IgD-negative memory B cell (primary cell): ENCODE measurements at regions not wholly inside any gene's neighbourhood (a gene's known extent, or its start where the extent isn't known, plus 50 kb on each side); places are given as distances from the start of the nearest gene placed in this dataset.

Source experiments
- H3K27ac Mint-ChIP-seq, 3 donors: one replicate each; pipeline ENCODE4 v1.8.0; 2020 to 2022; ENCODE audit warnings: mild to moderate bottlenecking in 3 of 3, mixed read lengths in 3 of 3, moderate library complexity in 1 of 3
- H3K27me3 Mint-ChIP-seq: one replicate; pipeline ENCODE4 v1.8.0; 2021; ENCODE audit warnings: mixed read lengths
- H3K36me3 Mint-ChIP-seq: one replicate; pipeline ENCODE4 v1.8.0; 2020; ENCODE audit warnings: mild to moderate bottlenecking, mixed read lengths
- H3K4me1 Mint-ChIP-seq, 3 donors: one replicate each; pipeline ENCODE4 v1.8.0; 2020 to 2022; ENCODE audit warnings: mixed read lengths in 3 of 3, mild to moderate bottlenecking in 1 of 3
- H3K4me3 Mint-ChIP-seq, 4 donors: one replicate each; pipeline ENCODE4 v1.8.0; 2020 to 2022; ENCODE audit warnings: mild to moderate bottlenecking in 4 of 4, mixed read lengths in 4 of 4, moderate library complexity in 3 of 4
- H3K9me3 Mint-ChIP-seq, 3 donors: one replicate each; pipeline ENCODE4 v1.8.0; 2020 to 2021; ENCODE audit warnings: mixed read lengths in 3 of 3, mild to moderate bottlenecking in 1 of 3

DNA sequence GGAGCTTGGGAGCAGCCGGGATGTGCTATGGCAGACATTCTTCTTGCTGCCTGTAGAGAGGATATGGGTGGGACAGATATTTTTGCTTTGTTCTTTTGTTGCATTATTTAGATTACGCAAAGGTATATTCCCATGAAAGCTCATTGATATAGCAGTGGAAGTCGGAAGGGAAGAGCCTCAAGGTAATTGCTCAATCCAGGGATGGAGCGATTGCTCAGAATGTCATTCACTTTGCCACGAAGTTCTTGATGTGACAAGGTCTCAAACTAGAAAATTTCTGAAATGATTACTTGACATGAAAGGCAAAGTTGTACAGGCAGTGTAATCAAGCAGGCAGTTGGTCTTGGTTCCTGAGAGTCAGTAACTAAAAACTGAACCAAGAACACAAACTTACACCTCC is 615.6 kb upstream of the CDH4 start:
- Mint-ChIP-seq H3K27me3 (no peaks in the 10 kb centered on the region), H3K27ac (no peak overlapping the region), H3K4me1 (no peaks in the 10 kb centered on the region), H3K36me3 (no peaks in the 10 kb centered on the region), H3K9me3 (peaks cover 2 to 6% (median 4%) of the 10 kb centered on the region in 3 donors), H3K4me3 (no peak overlapping the region)

DNA sequence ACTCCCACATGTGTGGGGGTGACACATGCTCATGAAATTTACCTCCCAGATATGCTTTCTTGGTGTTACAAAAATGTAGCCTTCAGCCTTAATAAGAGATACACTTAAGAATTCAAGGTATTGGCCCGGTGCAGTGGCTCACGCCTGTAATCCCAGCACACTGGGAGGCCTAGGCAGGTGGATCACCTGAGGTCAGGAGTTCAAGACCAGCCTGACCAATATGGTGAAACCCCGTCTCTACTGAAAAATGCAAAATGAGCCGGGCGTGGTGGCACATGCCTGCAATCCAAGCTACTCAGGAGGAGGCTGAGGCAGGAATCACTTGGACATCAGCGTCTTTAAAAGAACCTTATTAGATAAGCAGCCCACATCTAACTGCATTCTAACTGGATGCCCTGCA is 614.3 kb upstream of the CDH4 start:
- Mint-ChIP-seq H3K9me3 (peaks cover 2 to 6% (median 4%) of the 10 kb centered on the region in 3 donors), H3K4me3 (no peak overlapping the region), H3K27me3 (no peaks in the 10 kb centered on the region), H3K36me3 (no peaks in the 10 kb centered on the region), H3K27ac (no peak overlapping the region), H3K4me1 (no peaks in the 10 kb centered on the region)

DNA sequence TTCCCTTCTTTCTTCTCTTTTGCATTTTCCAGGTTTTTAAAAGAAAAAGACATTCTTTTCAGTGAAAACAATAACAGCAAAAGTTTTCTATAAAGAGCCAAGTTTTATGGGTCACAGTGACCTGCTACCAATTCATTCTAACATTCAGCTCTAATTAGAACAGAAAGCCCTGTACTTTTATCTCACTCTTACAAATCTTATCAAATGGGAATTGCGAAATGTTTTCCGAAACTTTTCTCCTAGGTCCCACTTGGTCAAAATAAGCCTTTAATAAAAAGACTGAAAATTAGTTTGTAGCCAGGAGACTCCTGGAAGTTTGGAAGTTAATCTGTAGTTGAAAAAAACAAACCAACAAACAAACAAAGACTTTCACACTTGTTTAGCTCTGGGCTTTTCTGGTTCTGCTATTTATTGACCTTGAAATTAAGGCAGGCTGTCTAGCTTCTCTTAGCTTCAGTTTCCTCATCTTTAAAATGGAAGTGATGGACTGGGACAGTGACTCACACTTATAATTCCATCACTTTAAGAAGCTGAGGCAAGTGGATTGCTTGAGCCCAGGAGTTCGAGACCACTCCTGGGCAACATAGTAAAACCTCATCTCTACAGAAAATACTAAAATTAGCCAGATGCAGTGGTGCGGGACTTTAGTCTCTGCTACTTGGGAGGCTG is 613.5 kb upstream of the CDH4 start:
- Mint-ChIP-seq H3K9me3 (peaks cover 2 to 6% (median 4%) of the 10 kb centered on the region in 3 donors), H3K36me3 (no peaks in the 10 kb centered on the region), H3K27me3 (no peaks in the 10 kb centered on the region), H3K4me3 (no peak overlapping the region), H3K4me1 (no peaks in the 10 kb centered on the region), H3K27ac (no peak overlapping the region)

DNA sequence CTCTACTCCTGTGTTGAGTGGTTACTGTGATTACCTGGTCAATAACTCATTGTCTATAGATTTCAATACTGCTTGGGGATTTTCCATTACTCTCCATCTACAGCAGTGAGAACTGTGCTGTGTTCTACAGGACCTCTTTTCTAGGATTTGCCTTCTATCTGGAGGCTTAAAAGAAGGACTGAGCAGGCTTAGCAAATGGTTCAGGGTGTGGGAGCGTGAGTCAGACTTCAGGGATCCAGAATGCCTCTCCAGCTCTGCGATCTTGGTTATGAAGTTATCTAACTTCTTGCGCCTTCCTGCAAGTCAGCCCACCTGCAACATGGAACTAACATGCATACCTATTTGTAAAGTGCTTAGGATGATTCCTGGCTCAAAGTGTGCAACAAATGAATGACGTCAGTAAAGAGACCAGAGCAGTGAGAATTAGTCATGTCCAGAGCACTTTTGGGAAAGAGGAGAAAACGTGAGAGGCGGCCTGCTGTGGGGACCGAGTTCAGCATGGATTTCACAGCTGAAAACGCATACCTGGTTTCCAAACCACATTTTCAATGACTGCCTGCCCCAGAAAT is 610.1 kb upstream of the CDH4 start:
- Mint-ChIP-seq H3K27ac (no peak overlapping the region), H3K9me3 (peaks cover 2 to 8% (median 3%) of the 10 kb centered on the region in 3 donors), H3K27me3 (no peaks in the 10 kb centered on the region), H3K4me3 (no peak overlapping the region), H3K4me1 (no peaks in the 10 kb centered on the region), H3K36me3 (no peaks in the 10 kb centered on the region)

DNA sequence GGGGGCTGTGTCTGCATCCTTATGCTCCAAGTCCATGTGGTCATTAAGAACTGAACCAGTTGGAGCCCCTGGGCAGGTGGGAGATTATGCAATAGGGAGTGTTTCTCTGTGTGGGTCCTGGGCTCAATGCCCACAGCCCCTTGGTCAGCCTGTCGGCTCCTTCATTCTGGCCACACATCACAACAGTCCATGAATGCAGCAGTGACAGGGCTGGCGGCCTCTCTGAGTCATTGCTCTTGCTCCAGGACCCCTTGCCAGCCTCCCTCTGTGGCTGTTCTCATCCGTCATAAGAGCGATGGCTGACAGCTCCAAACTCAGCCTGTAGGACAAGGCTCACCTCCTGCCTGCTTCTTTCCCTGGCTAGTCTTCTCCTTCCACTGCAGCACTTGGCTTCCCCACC is 609.5 kb upstream of the CDH4 start:
- peaks cover 2 to 8% (median 3%) of the 10 kb centered on the region in 3 donors for H3K9me3 Mint-ChIP-seq
- no peak overlapping the region for H3K27ac Mint-ChIP-seq
- H3K27me3 Mint-ChIP-seq = no peaks in the 10 kb centered on the region
- no peaks in the 10 kb centered on the region for H3K4me1 Mint-ChIP-seq
- no peaks in the 10 kb centered on the region for H3K36me3 Mint-ChIP-seq
- no peak overlapping the region for H3K4me3 Mint-ChIP-seq

DNA sequence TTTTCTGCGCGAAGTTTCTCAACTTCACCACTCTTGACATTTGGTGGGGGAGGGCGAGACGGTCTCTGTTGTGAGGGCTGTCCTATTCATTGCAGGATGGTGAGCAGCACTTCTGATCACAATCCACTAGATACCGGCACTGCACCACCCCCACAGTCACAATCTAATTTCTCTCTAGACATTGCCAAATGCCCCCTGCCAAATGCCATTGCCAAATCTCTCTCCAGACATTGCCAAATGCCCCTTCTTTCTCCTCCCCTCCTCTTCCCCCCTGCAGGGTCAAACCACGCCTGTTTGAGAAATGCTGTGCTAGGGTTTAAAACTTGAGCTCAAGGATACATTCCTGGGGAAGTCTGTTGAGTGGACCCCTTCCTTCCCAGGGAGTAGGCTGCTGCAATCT is 603.5 kb upstream of the CDH4 start:
- H3K27me3 Mint-ChIP-seq = no peaks in the 10 kb centered on the region
- no peak overlapping the region for H3K4me3 Mint-ChIP-seq
- H3K36me3 Mint-ChIP-seq = peaks cover 1% of the 10 kb centered on the region
- H3K27ac Mint-ChIP-seq = no peak overlapping the region
- no peaks in the 10 kb centered on the region for H3K4me1 Mint-ChIP-seq
- H3K9me3 Mint-ChIP-seq = peaks cover 2 to 12% (median 10%) of the 10 kb centered on the region in 3 donors

DNA sequence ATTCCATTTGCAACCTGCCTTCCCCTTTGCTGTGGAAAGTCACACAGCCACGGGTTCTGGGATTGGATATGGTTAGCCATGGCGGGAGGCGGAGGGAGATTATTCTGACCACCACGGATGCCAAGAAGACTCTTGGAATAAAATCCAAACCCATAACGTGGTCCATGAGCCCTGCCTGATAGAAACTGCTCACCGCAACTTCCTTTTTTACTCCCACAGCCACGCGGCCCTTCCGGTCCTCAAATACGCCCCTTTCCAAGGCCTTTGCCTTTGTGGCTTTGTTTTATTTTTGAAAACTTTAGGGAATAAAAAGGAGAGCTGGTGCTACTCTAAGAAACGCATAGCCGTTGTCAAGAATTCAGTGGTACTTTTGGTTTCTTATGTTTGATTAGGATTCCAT is 602.5 kb upstream of the CDH4 start:
- H3K36me3 Mint-ChIP-seq = peaks cover 1% of the 10 kb centered on the region
- H3K27ac Mint-ChIP-seq = no peak overlapping the region
- H3K9me3 Mint-ChIP-seq = peaks cover 2 to 12% (median 10%) of the 10 kb centered on the region in 3 donors
- no peaks in the 10 kb centered on the region for H3K27me3 Mint-ChIP-seq
- no peaks in the 10 kb centered on the region for H3K4me1 Mint-ChIP-seq
- H3K4me3 Mint-ChIP-seq = no peak overlapping the region

DNA sequence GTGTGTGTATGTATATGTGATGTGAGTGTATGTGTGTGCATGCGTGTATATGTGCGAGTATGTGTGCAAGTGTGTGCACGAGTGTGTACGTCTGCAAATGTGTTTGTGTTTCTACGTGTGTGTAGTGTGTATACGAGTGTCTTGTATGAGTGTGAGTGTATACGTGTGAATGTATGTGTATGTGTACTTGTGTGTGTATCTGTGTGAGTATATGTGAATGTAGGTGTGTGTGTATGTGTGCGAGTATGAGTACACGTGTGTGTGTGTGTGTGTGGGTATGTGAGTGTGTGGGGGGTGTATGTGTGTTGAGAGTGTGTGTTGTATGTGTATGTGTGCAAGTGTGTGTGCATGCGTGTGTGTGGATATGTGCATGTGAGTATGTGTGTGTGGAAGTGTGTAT is 602.0 kb upstream of the CDH4 start:
- Mint-ChIP-seq H3K4me1 (no peaks in the 10 kb centered on the region), H3K9me3 (peaks cover 2 to 13% (median 11%) of the 10 kb centered on the region in 3 donors), H3K4me3 (peak overlapping the region in 1 of 4 donors; percentile 18), H3K27ac (peak overlapping the region in 1 of 3 donors; percentile 74), H3K36me3 (peaks cover 1% of the 10 kb centered on the region), H3K27me3 (no peaks in the 10 kb centered on the region)

DNA sequence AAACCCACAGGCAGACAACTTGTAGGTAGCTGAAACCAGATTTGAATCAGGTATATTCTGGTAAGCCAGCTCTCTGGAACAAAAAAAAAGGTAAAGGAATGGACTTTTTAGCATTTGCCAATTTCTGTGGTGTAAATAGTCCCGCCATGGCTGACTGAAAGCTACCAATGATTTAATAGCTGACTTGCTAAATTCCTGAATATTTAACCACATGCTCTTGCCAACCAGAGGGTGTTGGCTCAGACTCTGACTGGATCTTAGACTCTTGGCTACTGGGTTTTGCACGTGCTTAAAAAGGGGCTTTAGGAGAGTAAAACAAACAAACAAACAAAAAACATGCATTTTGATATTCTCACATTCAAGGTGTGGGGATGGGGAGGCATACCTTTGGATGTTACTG is 600.0 kb upstream of the CDH4 start:
- H3K36me3 Mint-ChIP-seq = peaks cover 1% of the 10 kb centered on the region
- no peaks in the 10 kb centered on the region for H3K4me1 Mint-ChIP-seq
- H3K27me3 Mint-ChIP-seq = no peaks in the 10 kb centered on the region
- peaks cover 5 to 19% (median 9%) of the 10 kb centered on the region in 3 donors for H3K9me3 Mint-ChIP-seq
- H3K4me3 Mint-ChIP-seq = no peak overlapping the region
- no peak overlapping the region for H3K27ac Mint-ChIP-seq

DNA sequence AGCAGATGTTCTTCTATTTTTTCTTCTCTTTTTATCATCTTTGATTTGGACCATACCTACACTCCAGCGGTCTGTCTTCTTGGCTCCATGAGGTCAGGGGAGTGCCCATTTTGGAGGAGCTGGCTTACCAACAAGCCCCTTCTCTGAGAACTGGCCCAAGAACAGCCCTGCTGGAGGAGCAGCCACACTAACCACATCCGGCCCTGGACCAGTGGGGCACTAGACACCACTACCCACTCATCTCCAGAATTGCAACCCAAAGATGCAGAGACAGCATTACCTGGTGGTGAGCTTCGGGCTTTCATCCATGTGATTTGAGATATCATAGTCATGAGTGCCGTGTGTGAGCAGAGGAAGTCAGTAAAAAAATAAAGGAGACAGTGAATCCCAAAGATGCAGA is 599.4 kb upstream of the CDH4 start:
- Mint-ChIP-seq H3K4me1 (no peaks in the 10 kb centered on the region), H3K9me3 (peaks cover 5 to 19% (median 9%) of the 10 kb centered on the region in 3 donors), H3K36me3 (peaks cover 1% of the 10 kb centered on the region), H3K4me3 (no peak overlapping the region), H3K27me3 (no peaks in the 10 kb centered on the region), H3K27ac (no peak overlapping the region)

DNA sequence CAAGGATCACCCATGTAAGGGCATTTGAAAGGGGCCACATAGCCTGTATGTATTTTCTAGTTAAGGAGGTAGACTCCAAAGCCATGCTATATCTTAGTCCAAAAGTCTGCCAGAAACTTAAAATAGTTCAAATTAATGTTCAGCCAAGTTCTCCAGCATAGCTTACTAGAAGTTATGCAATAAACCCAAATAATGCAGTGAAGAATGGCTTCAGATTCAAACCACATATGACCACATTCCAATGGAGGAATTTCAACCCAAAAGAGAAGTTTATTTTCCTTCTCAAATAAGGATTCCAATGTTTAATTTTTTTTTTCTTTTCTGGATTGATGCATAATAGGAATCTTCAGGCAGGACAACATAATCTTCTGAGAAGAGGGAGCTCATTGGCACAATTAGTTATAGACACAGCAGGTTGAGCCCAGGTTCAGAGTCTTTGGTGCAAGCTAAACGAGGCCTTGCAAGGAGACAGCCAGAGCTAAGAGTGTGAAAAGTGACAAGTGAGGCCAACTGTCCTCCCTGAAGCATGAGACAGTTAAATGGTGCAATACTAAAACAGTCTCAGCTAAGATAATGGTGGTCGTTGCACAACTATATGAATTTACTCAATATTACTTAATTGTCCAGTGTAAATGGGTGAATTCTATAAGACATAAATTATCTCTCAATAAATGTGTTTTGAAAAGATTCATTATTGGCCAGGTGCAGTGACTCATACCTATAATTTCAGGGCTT is 598.8 kb upstream of the CDH4 start:
- H3K36me3 Mint-ChIP-seq = peaks cover 1% of the 10 kb centered on the region
- no peaks in the 10 kb centered on the region for H3K4me1 Mint-ChIP-seq
- no peak overlapping the region for H3K4me3 Mint-ChIP-seq
- no peak overlapping the region for H3K27ac Mint-ChIP-seq
- H3K27me3 Mint-ChIP-seq = no peaks in the 10 kb centered on the region
- H3K9me3 Mint-ChIP-seq = peaks cover 8 to 19% (median 9%) of the 10 kb centered on the region in 3 donors

DNA sequence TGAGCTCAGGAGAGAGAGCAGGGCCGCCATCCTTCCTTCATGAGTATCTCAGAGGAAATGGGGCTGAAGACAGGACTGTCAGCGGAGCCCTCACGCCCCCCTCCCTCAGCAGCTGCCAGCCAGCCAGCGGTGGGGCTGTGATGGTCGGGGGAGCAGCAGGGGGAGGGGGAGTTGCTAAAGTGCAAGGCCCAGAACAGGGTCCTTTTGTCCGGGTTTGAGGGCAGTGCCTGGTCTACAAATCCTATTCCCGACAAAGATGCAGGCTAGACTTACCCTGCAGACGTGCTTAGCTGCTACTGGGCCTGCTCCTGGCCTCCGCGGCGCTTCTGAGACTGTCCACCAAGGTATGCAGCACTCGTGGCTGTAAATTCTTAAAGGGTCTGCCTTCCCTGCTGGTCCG is 593.4 kb upstream of the CDH4 start:
- Mint-ChIP-seq H3K4me3 (peak overlapping the region in 1 of 4 donors; percentile 22), H3K9me3 (peaks cover 4 to 11% (median 6%) of the 10 kb centered on the region in 3 donors), H3K27ac (peak overlapping the region in 1 of 3 donors; percentile 43), H3K27me3 (no peaks in the 10 kb centered on the region), H3K4me1 (no peaks in the 10 kb centered on the region), H3K36me3 (no peaks in the 10 kb centered on the region)

DNA sequence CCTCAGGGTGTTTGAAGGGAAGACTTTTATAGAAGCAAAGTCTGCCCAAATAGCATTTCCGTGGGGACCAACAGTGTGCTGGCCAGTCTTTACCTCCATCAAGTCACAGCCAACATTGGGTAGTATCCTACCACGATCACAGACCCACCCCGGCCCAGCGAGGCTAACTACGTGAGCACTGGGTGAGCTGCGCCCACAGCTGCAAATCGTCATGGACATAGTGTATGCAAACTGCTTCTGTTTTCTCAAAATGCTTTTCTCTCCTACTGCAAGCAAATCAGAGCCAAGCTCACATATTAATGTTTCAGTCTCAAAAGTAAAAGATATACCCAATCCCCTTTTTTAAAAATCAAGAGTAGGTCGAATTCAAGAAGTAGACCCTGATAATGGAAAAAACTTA is 592.8 kb upstream of the CDH4 start:
- no peaks in the 10 kb centered on the region for H3K4me1 Mint-ChIP-seq
- H3K27ac Mint-ChIP-seq = no peak overlapping the region
- H3K4me3 Mint-ChIP-seq = no peak overlapping the region
- peaks cover 3 to 11% (median 6%) of the 10 kb centered on the region in 3 donors for H3K9me3 Mint-ChIP-seq
- H3K27me3 Mint-ChIP-seq = no peaks in the 10 kb centered on the region
- H3K36me3 Mint-ChIP-seq = no peaks in the 10 kb centered on the region

DNA sequence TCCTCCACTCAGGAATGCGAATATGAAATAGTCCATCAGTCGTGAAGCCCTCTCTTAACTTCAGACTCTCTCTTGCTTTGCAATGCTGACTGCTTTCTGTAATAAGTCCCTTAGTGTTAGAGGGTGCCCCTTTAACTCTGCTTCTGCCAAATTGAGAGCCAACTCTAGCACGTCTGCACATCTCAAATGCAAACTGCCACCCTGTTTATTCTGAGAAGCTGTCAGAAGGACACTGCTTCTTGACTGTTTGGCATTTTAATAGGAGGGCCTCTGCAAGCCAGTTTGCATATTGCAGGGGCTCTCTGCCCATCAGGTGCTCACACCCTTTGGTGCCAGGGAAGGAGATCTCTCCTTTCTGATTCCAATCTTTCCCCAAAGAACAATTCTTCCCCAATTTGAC is 589.8 kb upstream of the CDH4 start:
- Mint-ChIP-seq H3K36me3 (no peaks in the 10 kb centered on the region), H3K27me3 (no peaks in the 10 kb centered on the region), H3K4me1 (no peaks in the 10 kb centered on the region), H3K4me3 (no peak overlapping the region), H3K9me3 (peaks cover 0 to 2% (median 0%) of the 10 kb centered on the region in 3 donors), H3K27ac (no peak overlapping the region)

DNA sequence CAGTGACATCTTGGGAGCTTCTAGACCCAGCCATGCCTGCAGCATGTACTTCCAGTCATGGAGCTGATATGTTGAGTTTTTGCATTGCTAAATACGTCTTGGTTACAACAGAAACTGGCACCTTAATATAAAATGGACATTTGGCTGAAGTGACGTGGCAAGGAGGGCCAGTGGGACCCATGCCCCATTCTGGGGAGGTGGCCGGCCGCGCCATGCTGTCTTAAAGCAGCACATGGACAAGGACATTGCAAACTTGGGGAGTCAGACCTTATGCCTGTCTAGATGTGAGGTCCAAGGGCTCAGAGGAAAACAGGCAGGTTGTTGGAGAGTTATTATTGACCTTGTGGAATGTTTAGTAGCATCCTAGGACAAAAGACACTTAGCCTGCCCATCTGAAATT is 588.0 kb upstream of the CDH4 start:
- H3K4me3 Mint-ChIP-seq = no peak overlapping the region
- no peaks in the 10 kb centered on the region for H3K36me3 Mint-ChIP-seq
- H3K27me3 Mint-ChIP-seq = no peaks in the 10 kb centered on the region
- H3K9me3 Mint-ChIP-seq = no peaks in the 10 kb centered on the region
- H3K27ac Mint-ChIP-seq = no peak overlapping the region
- no peaks in the 10 kb centered on the region for H3K4me1 Mint-ChIP-seq

DNA sequence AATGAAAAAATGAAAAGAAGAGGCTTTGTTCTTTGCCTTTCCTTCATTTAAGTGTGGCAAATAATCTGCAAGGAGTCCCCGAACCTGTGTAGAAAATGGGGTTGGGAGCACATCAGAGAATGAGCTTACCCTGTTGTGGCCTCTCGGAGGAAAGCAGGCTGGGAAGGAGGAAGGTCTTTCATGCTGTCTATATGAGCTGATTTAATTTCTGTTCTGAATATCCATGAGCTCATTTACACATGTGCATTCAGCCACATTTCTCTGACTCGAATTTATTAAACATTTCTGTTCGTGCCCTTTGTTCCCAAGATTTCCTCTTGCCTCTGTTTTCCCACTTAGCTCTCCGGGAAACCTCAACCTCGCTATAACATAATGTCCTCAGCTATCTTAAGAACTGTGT is 584.4 kb upstream of the CDH4 start:
- Mint-ChIP-seq H3K36me3 (no peaks in the 10 kb centered on the region), H3K27me3 (no peaks in the 10 kb centered on the region), H3K4me1 (no peaks in the 10 kb centered on the region), H3K4me3 (no peak overlapping the region), H3K27ac (no peak overlapping the region), H3K9me3 (peaks cover 0 to 3% (median 0%) of the 10 kb centered on the region in 3 donors)
